ENCODE measurements at regions not wholly inside any gene's neighbourhood (a gene's known extent, or its start where the extent isn't known, plus 50 kb on each side); places are given as distances from the start of the nearest gene placed in this dataset.
"Not testable (repeated sequence)": the region's sequence is repeated elsewhere in the genome, so short reads cannot be mapped to it uniquely, and the experiment has no call there.

DNA sequence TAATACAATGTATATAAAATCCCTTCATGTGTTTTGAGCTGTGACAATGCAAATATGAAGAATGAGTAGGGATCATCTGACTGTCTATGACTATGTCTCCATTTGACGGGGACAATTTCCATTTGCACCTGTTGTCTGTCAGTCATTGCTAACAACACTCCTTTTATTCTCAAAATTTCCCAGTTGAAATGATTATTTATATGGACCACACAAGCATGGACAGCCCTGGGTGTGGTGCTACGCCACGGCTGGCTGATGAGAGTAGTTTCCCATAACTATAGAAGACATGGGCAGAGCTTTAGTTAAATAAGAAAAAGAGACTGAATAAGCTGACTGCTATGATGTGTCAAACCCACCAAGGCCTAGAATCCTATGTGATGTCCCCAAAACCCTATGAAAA is 135.8 kb downstream of the MAP3K21 start:
- Histone ChIP-seq H3K9me3 (no peaks in the 10 kb centered on the region), H3K27me3 (no peaks in the 10 kb centered on the region), H3K27ac (no peak overlapping the region), H3K36me3 (no peaks in the 10 kb centered on the region), H3K4me1 (no peaks in the 10 kb centered on the region), H3K4me3 (no peak overlapping the region)
- TF ChIP-seq, protein P1, sequence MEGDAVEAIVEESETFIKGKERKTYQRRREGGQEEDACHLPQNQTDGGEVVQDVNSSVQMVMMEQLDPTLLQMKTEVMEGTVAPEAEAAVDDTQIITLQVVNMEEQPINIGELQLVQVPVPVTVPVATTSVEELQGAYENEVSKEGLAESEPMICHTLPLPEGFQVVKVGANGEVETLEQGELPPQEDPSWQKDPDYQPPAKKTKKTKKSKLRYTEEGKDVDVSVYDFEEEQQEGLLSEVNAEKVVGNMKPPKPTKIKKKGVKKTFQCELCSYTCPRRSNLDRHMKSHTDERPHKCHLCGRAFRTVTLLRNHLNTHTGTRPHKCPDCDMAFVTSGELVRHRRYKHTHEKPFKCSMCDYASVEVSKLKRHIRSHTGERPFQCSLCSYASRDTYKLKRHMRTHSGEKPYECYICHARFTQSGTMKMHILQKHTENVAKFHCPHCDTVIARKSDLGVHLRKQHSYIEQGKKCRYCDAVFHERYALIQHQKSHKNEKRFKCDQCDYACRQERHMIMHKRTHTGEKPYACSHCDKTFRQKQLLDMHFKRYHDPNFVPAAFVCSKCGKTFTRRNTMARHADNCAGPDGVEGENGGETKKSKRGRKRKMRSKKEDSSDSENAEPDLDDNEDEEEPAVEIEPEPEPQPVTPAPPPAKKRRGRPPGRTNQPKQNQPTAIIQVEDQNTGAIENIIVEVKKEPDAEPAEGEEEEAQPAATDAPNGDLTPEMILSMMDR (IDR thresholded peaks at IDR 0.05) = no peak
- TF ChIP-seq POLR2A (IDR thresholded peaks at IDR 0.05) = no peak
- DNase-seq = no peak

- DNase-seq = no peak
Measured at GRCh38 chr1:233465745-233466343, 138.3 kb downstream of the MAP3K21 start.

GRCh38 chr1:233470741-233471499 is 143.0 kb upstream of the KCNK1 start:
- Histone ChIP-seq H3K9me3 (no peaks in the 10 kb centered on the region), H3K4me3 (no peak overlapping the region), H3K4me1 (no peaks in the 10 kb centered on the region), H3K27ac (no peak overlapping the region), H3K36me3 (no peaks in the 10 kb centered on the region), H3K27me3 (no peaks in the 10 kb centered on the region)
- TF ChIP-seq POLR2A (IDR thresholded peaks at IDR 0.05) = no peak
- TF ChIP-seq, protein P1 (IDR thresholded peaks at IDR 0.05) = no peak
- DNase-seq = no peak

More at GRCh38 chr1:233465745-233466343, 138.3 kb downstream of the MAP3K21 start:
- Histone ChIP-seq H3K27me3 (no peaks in the 10 kb centered on the region), H3K36me3 (no peaks in the 10 kb centered on the region), H3K4me1 (no peaks in the 10 kb centered on the region), H3K4me3 (no peak overlapping the region), H3K27ac (no peak overlapping the region), H3K9me3 (no peaks in the 10 kb centered on the region)
- TF ChIP-seq POLR2A (IDR thresholded peaks at IDR 0.05) = no peak
- TF ChIP-seq, protein P1 (IDR thresholded peaks at IDR 0.05) = no peak

- not testable (repeated sequence) for H3K27ac ChIP-seq, DNase-seq, H3K36me3 ChIP-seq, H3K4me3 ChIP-seq, H3K9me3 ChIP-seq, H3K4me1 ChIP-seq, H3K27me3 ChIP-seq
Measured at GRCh38 chr1:233471851-233472250, 142.1 kb upstream of the KCNK1 start.

- not testable (repeated sequence) for DNase-seq, H3K27ac ChIP-seq, H3K4me1 ChIP-seq, H3K4me3 ChIP-seq, H3K27me3 ChIP-seq, H3K9me3 ChIP-seq, H3K36me3 ChIP-seq
Measured at GRCh38 chr1:233472796-233473195, 141.1 kb upstream of the KCNK1 start.

DNA sequence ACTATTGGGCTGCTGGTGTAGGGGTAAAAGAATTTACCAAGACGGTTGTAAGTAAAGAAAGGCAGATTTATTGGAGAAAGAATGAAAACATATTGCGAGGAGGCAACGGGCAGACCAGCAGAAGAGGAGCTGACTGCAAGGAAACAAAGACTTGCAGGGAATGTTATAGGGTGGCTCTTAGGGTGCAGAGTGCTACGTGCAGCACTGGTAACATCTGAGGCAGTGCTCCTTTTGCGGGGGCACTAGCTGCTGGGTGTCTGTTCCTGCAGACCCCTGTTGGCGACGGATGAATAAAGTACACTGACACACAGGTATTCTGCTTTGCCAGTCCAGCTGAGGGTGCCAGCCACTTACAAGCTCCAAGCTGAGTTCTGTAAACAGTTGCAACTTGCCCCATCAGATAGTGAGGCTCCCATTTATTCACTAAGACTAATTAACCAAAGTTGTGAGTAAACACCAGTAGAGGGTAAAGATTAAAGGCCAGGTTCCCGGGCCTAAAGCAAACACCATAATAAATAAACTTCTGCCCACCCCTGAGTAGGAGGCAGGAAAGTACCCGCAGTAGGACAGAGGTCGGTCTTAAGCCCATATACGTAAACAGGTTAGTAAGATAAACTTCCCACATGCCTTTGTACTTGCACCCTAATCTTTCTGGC is 140.2 kb upstream of the KCNK1 start:
- no peak for DNase-seq
- no peak overlapping the region for H3K4me3 ChIP-seq
- H3K4me1 ChIP-seq = no peaks in the 10 kb centered on the region
- H3K27ac ChIP-seq = no peak overlapping the region
- H3K9me3 ChIP-seq = no peaks in the 10 kb centered on the region
- no peaks in the 10 kb centered on the region for H3K36me3 ChIP-seq
- H3K27me3 ChIP-seq = no peaks in the 10 kb centered on the region
- no peak for TF ChIP-seq POLR2A (IDR thresholded peaks at IDR 0.05)
- TF ChIP-seq, protein P1 (IDR thresholded peaks at IDR 0.05) = no peak
